ENCODE measurements at regions not wholly inside any gene's neighbourhood (a gene's known extent, or its start where the extent isn't known, plus 50 kb on each side); places are given as distances from the start of the nearest gene placed in this dataset.
A peak's percentile ranks its signal among the peaks of the same experiment; 100 is the strongest.

- TF ChIP-seq POLR2A (IDR thresholded peaks at IDR 0.05), result no peak
- TF ChIP-seq CTCF (IDR thresholded peaks at IDR 0.05), result no peak
- no peak for TF ChIP-seq POLR2AphosphoS5 (IDR thresholded peaks at IDR 0.05; ENCODE audit: insufficient read depth in 1 of 2, low read depth in 1 of 2)
- H3K27me3 ChIP-seq, result no peaks in the 10 kb centered on the region
- intact Hi-C loops (cut with DNase I), result no loop called here
- no peaks in the 10 kb centered on the region for H3K36me3 ChIP-seq
- no peaks in the 10 kb centered on the region for H3K9me3 ChIP-seq
- H3K27ac ChIP-seq, result no peak overlapping the region
- H3K4me3 ChIP-seq, result no peak overlapping the region
- DNase-seq (ENCODE audit: extremely low spot score in 2 of 2), result no peak
- peaks cover 19% of the 10 kb centered on the region for H3K4me1 ChIP-seq
These were observed 54.4 kb downstream of the UNCX start for GRCh38 chr7:1286946-1287645.

GRCh38 chr7:1287752-1288201 lies 55.1 kb downstream of the UNCX start:
- Histone ChIP-seq H3K27ac (no peak overlapping the region), H3K4me3 (no peak overlapping the region), H3K36me3 (no peaks in the 10 kb centered on the region), H3K27me3 (no peaks in the 10 kb centered on the region), H3K4me1 (peaks cover 19% of the 10 kb centered on the region), H3K9me3 (no peaks in the 10 kb centered on the region)
- intact Hi-C loops (cut with DNase I), result no loop called here
- no peak for TF ChIP-seq CTCF (IDR thresholded peaks at IDR 0.05)
- TF ChIP-seq POLR2A (IDR thresholded peaks at IDR 0.05), result no peak
- no peak for TF ChIP-seq POLR2AphosphoS5 (IDR thresholded peaks at IDR 0.05; ENCODE audit: insufficient read depth in 1 of 2, low read depth in 1 of 2)
- DNase-seq (ENCODE audit: extremely low spot score in 2 of 2), result no peak

- Histone ChIP-seq H3K9me3 (no peaks in the 10 kb centered on the region), H3K4me1 (peaks cover 19% of the 10 kb centered on the region), H3K27ac (no peak overlapping the region), H3K27me3 (no peaks in the 10 kb centered on the region), H3K4me3 (no peak overlapping the region), H3K36me3 (no peaks in the 10 kb centered on the region)
- no peak for TF ChIP-seq POLR2AphosphoS5 (IDR thresholded peaks at IDR 0.05; ENCODE audit: insufficient read depth in 1 of 2, low read depth in 1 of 2)
- TF ChIP-seq POLR2A (IDR thresholded peaks at IDR 0.05), result no peak
- no peak for TF ChIP-seq CTCF (IDR thresholded peaks at IDR 0.05)
- DNase-seq (ENCODE audit: extremely low spot score in 2 of 2), result no peak
- intact Hi-C loops (cut with DNase I), result no loop called here
These were observed 55.8 kb downstream of the UNCX start for GRCh38 chr7:1288390-1288995.

- Histone ChIP-seq H3K27me3 (no peaks in the 10 kb centered on the region), H3K4me3 (no peak overlapping the region), H3K9me3 (no peaks in the 10 kb centered on the region), H3K4me1 (peaks cover 19% of the 10 kb centered on the region), H3K36me3 (no peaks in the 10 kb centered on the region), H3K27ac (no peak overlapping the region)
- no peak for DNase-seq (ENCODE audit: extremely low spot score in 2 of 2)
- TF ChIP-seq POLR2AphosphoS5 (IDR thresholded peaks at IDR 0.05; ENCODE audit: insufficient read depth in 1 of 2, low read depth in 1 of 2) (no peak), POLR2A (IDR thresholded peaks at IDR 0.05) (no peak), CTCF (IDR thresholded peaks at IDR 0.05) (no peak)
- intact Hi-C loops (cut with DNase I), result no loop called here
These were observed 56.4 kb downstream of the UNCX start for GRCh38 chr7:1288996-1289551.

- Histone ChIP-seq H3K9me3 (no peaks in the 10 kb centered on the region), H3K27me3 (no peaks in the 10 kb centered on the region), H3K36me3 (no peaks in the 10 kb centered on the region), H3K27ac (no peak overlapping the region), H3K4me1 (peaks cover 19% of the 10 kb centered on the region), H3K4me3 (peak overlapping the region; percentile 36 to 39)
- DNase-seq (ENCODE audit: extremely low spot score in 2 of 2), result no peak
- TF ChIP-seq POLR2A (IDR thresholded peaks at IDR 0.05), result no peak
- no peak for TF ChIP-seq POLR2AphosphoS5 (IDR thresholded peaks at IDR 0.05; ENCODE audit: insufficient read depth in 1 of 2, low read depth in 1 of 2)
- no peak for TF ChIP-seq CTCF (IDR thresholded peaks at IDR 0.05)
- intact Hi-C loops (cut with DNase I), result no loop called here
These were observed 57.0 kb downstream of the UNCX start for GRCh38 chr7:1289666-1290025.
